Panc1 (cell line): ENCODE measurements at regions not wholly inside any gene's neighbourhood (a gene's known extent, or its start where the extent isn't known, plus 50 kb on each side); places are given as distances from the start of the nearest gene placed in this dataset.

Source experiments
- POLR2AphosphoS5 ChIP-seq: IDR thresholded peaks from 2 replicates; pipeline ENCODE4 v1.6.1; 2012; ENCODE audit warnings: mild to moderate bottlenecking, low read depth, low read length, moderate library complexity
- TCF7L2 ChIP-seq: IDR thresholded peaks from 2 replicates; pipeline ENCODE4 v1.6.1; 2011; ENCODE audit warnings: mild to moderate bottlenecking, low read depth, low read length, inconsistent platforms
- TF ChIP-seq, protein P1 (sequence below): fragments of 450-650 bp; IDR thresholded peaks from 2 replicates; pipeline ENCODE4 v1.5.1; 2017; ENCODE audit warnings: mild to moderate bottlenecking
- TF ChIP-seq, protein P2 (sequence below), 2 experiments: IDR thresholded peaks; 2 replicates each; pipeline ENCODE4 v1.6.1; 2011 to 2012; ENCODE audit warnings: low read depth in 2 of 2, control low read depth in 1 of 2, low read length in 1 of 2, mild to moderate bottlenecking in 1 of 2, moderate library complexity in 1 of 2; ENCODE audit not compliant: insufficient read depth in 1 of 2

DNA sequence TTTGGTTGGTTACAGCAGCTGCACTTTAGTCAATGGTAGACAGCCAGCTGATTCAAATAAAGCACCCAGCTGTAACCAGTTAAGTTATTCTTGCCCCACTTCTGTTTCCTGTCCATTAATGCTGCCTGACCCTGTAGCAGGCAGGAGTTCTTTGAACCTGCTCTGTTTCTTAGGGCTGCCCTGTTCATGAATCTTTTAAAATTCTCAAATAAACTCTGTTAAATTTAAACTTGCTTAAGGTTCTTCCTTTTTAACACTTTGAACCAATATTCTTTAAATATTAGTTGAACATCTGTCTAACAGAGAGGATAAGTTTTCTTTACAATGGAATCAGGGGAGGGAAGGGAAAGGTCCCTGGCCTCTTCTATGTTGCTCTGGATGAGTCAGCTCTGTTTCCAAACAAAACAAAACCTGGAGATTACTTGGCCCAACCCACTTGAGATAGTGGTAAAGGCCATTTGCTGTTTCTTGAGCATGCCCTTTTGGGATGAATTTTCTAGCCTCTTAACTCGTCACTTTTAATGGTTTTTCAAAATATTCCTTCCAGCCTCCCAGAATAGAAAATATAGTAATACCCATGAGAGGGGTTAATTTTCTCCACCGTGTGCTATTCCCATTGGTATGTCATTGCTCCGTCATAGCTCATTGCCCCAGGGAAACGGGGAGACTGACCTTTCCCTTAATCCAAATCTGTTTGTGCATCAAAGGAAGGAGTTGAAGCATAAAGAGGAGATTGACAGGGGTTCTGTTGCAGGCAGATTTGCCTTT is 112.1 kb upstream of the FHL2 start:
- TF ChIP-seq, protein P1, sequence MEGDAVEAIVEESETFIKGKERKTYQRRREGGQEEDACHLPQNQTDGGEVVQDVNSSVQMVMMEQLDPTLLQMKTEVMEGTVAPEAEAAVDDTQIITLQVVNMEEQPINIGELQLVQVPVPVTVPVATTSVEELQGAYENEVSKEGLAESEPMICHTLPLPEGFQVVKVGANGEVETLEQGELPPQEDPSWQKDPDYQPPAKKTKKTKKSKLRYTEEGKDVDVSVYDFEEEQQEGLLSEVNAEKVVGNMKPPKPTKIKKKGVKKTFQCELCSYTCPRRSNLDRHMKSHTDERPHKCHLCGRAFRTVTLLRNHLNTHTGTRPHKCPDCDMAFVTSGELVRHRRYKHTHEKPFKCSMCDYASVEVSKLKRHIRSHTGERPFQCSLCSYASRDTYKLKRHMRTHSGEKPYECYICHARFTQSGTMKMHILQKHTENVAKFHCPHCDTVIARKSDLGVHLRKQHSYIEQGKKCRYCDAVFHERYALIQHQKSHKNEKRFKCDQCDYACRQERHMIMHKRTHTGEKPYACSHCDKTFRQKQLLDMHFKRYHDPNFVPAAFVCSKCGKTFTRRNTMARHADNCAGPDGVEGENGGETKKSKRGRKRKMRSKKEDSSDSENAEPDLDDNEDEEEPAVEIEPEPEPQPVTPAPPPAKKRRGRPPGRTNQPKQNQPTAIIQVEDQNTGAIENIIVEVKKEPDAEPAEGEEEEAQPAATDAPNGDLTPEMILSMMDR: no peak
- TF ChIP-seq TCF7L2: no peak
- TF ChIP-seq, protein P2, sequence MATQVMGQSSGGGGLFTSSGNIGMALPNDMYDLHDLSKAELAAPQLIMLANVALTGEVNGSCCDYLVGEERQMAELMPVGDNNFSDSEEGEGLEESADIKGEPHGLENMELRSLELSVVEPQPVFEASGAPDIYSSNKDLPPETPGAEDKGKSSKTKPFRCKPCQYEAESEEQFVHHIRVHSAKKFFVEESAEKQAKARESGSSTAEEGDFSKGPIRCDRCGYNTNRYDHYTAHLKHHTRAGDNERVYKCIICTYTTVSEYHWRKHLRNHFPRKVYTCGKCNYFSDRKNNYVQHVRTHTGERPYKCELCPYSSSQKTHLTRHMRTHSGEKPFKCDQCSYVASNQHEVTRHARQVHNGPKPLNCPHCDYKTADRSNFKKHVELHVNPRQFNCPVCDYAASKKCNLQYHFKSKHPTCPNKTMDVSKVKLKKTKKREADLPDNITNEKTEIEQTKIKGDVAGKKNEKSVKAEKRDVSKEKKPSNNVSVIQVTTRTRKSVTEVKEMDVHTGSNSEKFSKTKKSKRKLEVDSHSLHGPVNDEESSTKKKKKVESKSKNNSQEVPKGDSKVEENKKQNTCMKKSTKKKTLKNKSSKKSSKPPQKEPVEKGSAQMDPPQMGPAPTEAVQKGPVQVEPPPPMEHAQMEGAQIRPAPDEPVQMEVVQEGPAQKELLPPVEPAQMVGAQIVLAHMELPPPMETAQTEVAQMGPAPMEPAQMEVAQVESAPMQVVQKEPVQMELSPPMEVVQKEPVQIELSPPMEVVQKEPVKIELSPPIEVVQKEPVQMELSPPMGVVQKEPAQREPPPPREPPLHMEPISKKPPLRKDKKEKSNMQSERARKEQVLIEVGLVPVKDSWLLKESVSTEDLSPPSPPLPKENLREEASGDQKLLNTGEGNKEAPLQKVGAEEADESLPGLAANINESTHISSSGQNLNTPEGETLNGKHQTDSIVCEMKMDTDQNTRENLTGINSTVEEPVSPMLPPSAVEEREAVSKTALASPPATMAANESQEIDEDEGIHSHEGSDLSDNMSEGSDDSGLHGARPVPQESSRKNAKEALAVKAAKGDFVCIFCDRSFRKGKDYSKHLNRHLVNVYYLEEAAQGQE (IDR thresholded peaks at IDR 0.05; ENCODE audit: insufficient read depth in 1 of 2, low read depth in 2 of 2, low read length in 1 of 2): no peak
- TF ChIP-seq POLR2AphosphoS5: no peak
